Skeletal muscle tissue (tissue), 3 donors: ENCODE measurements at regions not wholly inside any gene's neighbourhood (a gene's known extent, or its start where the extent isn't known, plus 50 kb on each side); places are given as distances from the start of the nearest gene placed in this dataset.

Experiments used
- H3K27ac ChIP-seq: one replicate; pipeline ENCODE4 v1.7.0; 2013; ENCODE audit warnings: mild to moderate bottlenecking, low read depth, low read length, inconsistent platforms
- H3K27me3 ChIP-seq, 3 donors: one replicate each; pipeline ENCODE4 v1.7.0; 2013; ENCODE audit warnings: low read length in 3 of 3; ENCODE audit not compliant: control insufficient read depth in 3 of 3, insufficient read depth in 3 of 3
- H3K36me3 ChIP-seq, 3 donors: one replicate each; pipeline ENCODE4 v1.7.0; 2013; ENCODE audit warnings: low read length in 3 of 3; ENCODE audit not compliant: control insufficient read depth in 3 of 3, insufficient read depth in 3 of 3
- H3K4me1 ChIP-seq, 3 donors: one replicate each; pipeline ENCODE4 v1.7.0; 2013; ENCODE audit warnings: low read length in 3 of 3, mild to moderate bottlenecking in 3 of 3; ENCODE audit not compliant: control insufficient read depth in 3 of 3, insufficient read depth in 3 of 3
- H3K4me3 ChIP-seq, 3 donors: one replicate each; pipeline ENCODE4 v1.7.0; 2013; ENCODE audit warnings: low read length in 3 of 3
- H3K9ac ChIP-seq, 3 donors: one replicate each; pipeline ENCODE4 v1.7.0; 2013; ENCODE audit warnings: low read length in 3 of 3, mild to moderate bottlenecking in 3 of 3, moderate library complexity in 2 of 3, low read depth in 1 of 3
- H3K9me3 ChIP-seq, 3 donors: one replicate each; pipeline ENCODE4 v1.7.0; 2013; ENCODE audit warnings: low read length in 3 of 3; ENCODE audit not compliant: control insufficient read depth in 3 of 3
- donor health status: Osteomylitis.

DNA sequence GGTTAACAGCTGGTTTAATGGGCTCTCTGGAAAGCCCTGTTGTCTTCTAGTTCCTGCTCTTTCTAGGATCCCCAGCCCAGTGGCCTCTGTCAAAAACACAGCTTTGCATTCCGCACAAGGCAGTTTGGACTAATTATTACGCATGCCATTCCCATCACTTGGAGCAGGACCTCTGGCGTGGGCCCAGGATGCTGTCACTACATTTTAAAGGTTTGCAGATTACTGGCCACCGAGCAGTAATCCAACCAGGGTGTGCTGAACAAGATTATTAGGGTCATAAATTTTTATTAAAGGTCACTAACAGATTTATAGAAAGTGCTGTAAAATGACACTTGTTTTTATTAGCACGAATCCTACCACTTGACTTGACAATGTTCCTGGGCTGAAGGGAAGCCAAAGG, 143.6 kb upstream of the SLC6A11 start:
- H3K36me3 ChIP-seq = no peaks in the 10 kb centered on the region
- H3K27ac ChIP-seq = no peak overlapping the region
- H3K9me3 ChIP-seq = no peaks in the 10 kb centered on the region
- no peak overlapping the region for H3K4me3 ChIP-seq
- H3K27me3 ChIP-seq = peaks cover 0 to 6% (median 4%) of the 10 kb centered on the region in 3 donors
- H3K4me1 ChIP-seq = no peaks in the 10 kb centered on the region
- H3K9ac ChIP-seq = no peak overlapping the region

DNA sequence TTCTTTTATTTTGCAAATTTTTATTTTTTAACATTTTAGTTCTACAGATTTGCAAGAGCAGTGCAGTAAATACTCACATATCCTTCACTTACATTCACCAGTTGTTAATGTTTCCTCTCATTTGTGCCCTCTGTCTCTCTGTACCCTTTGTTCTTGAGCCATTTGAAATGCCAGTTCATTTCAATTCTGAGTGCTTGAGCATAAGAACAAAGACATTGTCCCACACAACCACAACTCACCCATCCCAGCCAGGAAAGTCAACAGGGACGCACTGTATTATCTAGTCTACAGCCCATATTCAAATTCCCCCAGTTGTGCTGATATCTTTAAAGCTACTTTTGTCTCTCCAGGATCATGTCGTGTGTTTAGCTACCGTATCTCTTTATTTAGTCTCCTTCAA, 141.4 kb upstream of the SLC6A11 start:
- H3K27me3 ChIP-seq = no peaks in the 10 kb centered on the region

DNA sequence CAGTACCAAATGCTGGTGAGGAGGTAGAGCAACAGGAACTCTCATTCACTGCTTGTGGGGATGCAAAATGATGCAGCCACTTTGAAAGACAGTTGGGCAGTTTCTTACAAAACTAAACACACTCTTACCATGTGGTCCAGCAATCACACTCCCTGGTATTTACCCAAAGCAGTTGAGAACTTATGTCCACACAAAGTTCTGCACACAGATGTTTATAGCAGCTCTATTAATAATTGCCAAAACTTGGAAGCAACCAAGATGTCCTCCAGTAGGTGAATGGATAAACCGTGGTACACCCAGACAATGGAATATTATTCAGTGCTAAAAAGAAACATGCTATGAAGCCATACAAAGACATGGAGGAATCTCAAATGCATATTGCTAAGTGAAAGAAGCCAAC, 139.1 kb upstream of the SLC6A11 start:
- Histone ChIP-seq H3K4me1 (no peaks in the 10 kb centered on the region), H3K36me3 (no peaks in the 10 kb centered on the region), H3K4me3 (no peak overlapping the region), H3K27me3 (no peaks in the 10 kb centered on the region), H3K9ac (no peak overlapping the region), H3K27ac (no peak overlapping the region), H3K9me3 (no peaks in the 10 kb centered on the region)

More for the DNA sequence above, 141.4 kb upstream of the SLC6A11 start:
- H3K9ac ChIP-seq = no peak overlapping the region
- H3K36me3 ChIP-seq = no peaks in the 10 kb centered on the region
- H3K4me3 ChIP-seq = no peak overlapping the region
- H3K27ac ChIP-seq = no peak overlapping the region
- H3K9me3 ChIP-seq = no peaks in the 10 kb centered on the region
- no peaks in the 10 kb centered on the region for H3K4me1 ChIP-seq

DNA sequence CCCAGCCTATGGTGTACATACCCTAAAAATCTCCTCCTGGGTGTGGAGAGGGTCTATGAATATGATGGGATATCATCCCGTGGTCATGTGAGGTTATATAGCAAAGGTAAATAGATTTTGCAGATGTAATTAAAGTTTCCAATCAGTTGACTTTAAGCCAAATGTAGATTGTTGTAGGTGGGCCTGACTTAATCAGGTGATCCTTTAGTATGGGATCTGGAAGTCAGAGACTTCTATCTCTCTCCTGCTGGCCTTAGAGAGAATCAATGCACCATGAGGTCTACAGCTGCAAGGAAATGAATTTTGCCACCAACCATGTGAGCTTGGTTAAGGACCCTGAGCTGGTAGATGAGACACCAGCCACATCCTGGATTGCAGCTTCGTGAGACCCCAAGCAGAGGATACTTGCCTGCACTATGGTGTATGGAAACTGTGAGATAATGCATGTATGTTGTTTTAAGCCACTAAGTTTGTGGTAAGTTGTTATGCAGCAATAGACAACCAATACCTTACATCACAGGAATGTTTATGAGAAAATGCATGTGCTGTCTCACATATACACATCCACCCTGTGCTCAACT, 137.1 kb upstream of the SLC6A11 start:
- no peak overlapping the region for H3K9ac ChIP-seq
- H3K27ac ChIP-seq = no peak overlapping the region
- no peaks in the 10 kb centered on the region for H3K27me3 ChIP-seq
- H3K36me3 ChIP-seq = no peaks in the 10 kb centered on the region
- H3K9me3 ChIP-seq = no peaks in the 10 kb centered on the region
- no peaks in the 10 kb centered on the region for H3K4me1 ChIP-seq
- H3K4me3 ChIP-seq = no peak overlapping the region

DNA sequence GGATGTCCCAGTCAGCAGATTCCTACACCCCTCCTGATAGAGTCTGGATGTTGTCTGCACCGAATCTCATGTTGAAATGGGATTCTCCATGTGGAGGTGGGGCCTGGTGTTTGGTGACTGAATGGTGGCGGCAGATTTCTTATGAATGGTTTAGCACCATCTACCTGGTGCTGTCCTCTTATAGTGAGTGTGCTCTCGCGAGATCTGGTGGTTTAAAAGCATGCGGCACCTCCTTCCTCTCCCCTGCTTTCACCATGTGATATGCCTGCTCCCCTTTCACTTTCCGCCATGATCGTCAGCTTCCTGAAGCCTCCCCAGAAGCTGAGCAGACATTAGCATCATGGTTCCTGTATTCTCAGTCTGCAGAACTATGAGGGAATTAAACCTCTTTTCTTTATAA, 135.2 kb upstream of the SLC6A11 start:
- no peaks in the 10 kb centered on the region for H3K9me3 ChIP-seq
- no peaks in the 10 kb centered on the region for H3K4me1 ChIP-seq
- no peaks in the 10 kb centered on the region for H3K27me3 ChIP-seq
- no peak overlapping the region for H3K27ac ChIP-seq
- H3K4me3 ChIP-seq = no peak overlapping the region
- H3K36me3 ChIP-seq = no peaks in the 10 kb centered on the region
- no peak overlapping the region for H3K9ac ChIP-seq

DNA sequence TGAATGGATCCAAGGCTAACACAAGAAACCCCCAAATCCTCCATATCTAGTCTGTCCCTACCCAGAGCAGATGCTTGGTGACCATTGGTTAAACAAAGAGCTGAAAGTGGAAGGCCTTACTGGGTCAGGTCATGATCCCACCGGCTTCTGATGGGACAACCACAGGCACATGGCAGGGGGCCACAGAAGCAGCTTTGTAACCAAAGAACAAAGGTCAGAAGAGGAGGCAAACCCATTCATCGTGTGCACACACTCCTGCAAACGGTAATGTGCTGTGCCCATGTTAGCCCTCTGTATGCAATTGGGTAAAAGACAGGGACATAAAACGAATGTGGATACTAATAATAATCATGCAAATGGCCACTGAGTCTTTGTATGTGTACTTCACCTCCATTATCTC, 133.3 kb upstream of the SLC6A11 start:
- Histone ChIP-seq H3K4me1 (no peaks in the 10 kb centered on the region), H3K27ac (no peak overlapping the region), H3K36me3 (no peaks in the 10 kb centered on the region), H3K27me3 (no peaks in the 10 kb centered on the region), H3K4me3 (no peak overlapping the region), H3K9me3 (no peaks in the 10 kb centered on the region), H3K9ac (no peak overlapping the region)

GRCh38 chr3:10683106-10683505, 132.9 kb upstream of the SLC6A11 start:
- Histone ChIP-seq H3K9me3 (no peaks in the 10 kb centered on the region), H3K27ac (no peak overlapping the region), H3K9ac (no peak overlapping the region), H3K4me3 (no peak overlapping the region), H3K36me3 (no peaks in the 10 kb centered on the region), H3K4me1 (no peaks in the 10 kb centered on the region), H3K27me3 (no peaks in the 10 kb centered on the region)

- no peak overlapping the region for H3K4me3 ChIP-seq
Observed at GRCh38 chr3:10688126-10688525, 127.9 kb upstream of the SLC6A11 start.

DNA sequence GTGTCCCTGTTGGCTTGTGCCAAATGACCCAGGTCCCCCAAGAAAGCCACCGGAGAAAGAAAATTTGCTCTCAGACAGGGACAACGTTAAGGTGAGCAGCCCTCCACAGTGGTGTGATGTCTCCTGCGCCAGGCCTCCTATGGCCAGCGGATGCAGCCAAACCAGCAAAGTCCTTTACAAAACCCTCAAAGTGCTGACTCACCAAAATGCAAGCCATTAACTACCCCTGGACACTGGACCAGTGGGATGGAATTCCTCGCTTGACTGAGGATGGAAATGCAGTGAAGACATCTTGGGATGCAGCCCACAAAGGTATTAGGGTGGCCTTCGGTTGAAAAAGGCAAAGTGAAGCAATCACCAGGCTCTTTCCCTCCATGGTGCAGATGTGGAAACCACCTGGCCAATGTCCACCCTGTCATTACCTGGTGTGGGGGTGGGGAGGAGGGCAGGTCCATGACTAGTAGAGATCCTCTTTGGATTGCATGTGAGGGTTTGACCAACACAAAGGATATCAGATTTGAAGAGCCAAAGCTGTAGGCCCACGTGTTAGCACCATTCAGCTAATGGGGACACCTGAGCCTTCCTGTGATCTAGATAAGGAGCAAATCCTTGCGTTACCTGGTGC, 127.4 kb upstream of the SLC6A11 start:
- Histone ChIP-seq H3K4me1 (peaks cover 0 to 5% (median 3%) of the 10 kb centered on the region in 3 donors), H3K27me3 (no peaks in the 10 kb centered on the region), H3K9me3 (no peaks in the 10 kb centered on the region), H3K27ac (no peak overlapping the region), H3K9ac (no peak overlapping the region), H3K36me3 (no peaks in the 10 kb centered on the region), H3K4me3 (no peak overlapping the region)

More at GRCh38 chr3:10688126-10688525, 127.9 kb upstream of the SLC6A11 start:
- Histone ChIP-seq H3K27ac (no peak overlapping the region), H3K27me3 (no peaks in the 10 kb centered on the region), H3K9me3 (no peaks in the 10 kb centered on the region), H3K4me1 (peaks cover 0 to 3% (median under 1%) of the 10 kb centered on the region in 3 donors), H3K9ac (no peak overlapping the region), H3K36me3 (no peaks in the 10 kb centered on the region)

- no peaks in the 10 kb centered on the region for H3K36me3 ChIP-seq
- peaks cover 0 to 8% (median 3%) of the 10 kb centered on the region in 3 donors for H3K4me1 ChIP-seq
- no peak overlapping the region for H3K9ac ChIP-seq
- H3K9me3 ChIP-seq = no peaks in the 10 kb centered on the region
- H3K27me3 ChIP-seq = no peaks in the 10 kb centered on the region
- H3K4me3 ChIP-seq = no peak overlapping the region
- no peak overlapping the region for H3K27ac ChIP-seq
Observed at GRCh38 chr3:10692039-10692622, 123.9 kb upstream of the SLC6A11 start.
